Skin of body (tissue), 1 donor: ENCODE measurements at regions not wholly inside any gene's neighbourhood (a gene's known extent, or its start where the extent isn't known, plus 50 kb on each side); places are given as distances from the start of the nearest gene placed in this dataset.
"Not testable (repeated sequence)": the region's sequence is repeated elsewhere in the genome, so short reads cannot be mapped to it uniquely, and the experiment has no call there.

Source experiments
- DNase-seq: peaks from one replicate; lab custom pipeline; 2025; lab: John Stamatoyannopoulos, UW

DNA sequence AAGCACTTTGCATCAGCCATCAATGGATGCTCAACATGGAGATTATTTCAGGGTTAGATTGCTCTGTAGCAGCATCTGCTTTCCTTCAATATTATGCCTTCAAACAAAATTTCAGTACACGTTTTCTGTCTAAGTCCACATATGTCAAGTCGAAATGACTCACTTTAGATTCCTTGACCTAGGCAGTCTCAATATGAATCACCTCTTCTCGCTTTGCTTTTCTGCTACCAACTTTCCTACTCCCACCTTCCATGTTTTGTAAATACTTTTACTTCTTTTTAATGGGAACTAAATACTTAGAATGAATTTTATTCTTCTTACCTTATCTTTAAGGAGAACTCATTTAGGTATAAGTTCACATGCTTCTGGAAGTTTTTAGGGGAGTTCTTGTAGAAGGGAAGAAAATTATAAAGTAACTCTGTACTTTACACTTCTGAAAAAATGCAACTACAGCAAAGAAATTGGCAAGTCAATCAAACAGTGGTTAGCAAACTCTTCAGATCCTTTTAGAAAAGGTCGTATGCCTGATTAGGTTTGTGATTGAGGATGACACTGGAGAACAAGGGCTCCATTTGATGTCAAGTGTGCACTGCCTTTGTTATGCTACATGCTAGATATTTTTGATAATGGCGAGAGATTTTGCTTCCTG lies 478.5 kb upstream of the SMARCA2 start:
- no peak for DNase-seq

DNA sequence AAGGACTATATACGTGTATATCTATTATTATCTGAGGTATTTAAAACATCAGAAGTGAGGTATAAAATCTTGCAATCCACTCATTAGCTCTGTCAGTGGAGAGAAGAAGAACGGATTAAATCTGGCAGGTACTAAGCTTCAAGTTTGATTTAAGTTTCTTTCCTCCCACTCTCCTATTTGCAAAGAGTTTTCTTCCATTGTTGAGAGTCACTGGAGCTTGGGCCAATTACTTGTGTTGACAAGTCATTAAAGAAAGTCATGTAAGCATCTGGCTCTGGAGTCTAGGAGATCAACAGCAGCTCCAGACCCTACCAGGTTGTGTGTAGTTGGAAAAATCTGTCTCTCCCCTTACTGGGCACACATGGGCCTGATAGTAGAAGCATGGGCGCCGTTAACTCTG lies 476.8 kb upstream of the SMARCA2 start:
- DNase-seq = no peak

DNA sequence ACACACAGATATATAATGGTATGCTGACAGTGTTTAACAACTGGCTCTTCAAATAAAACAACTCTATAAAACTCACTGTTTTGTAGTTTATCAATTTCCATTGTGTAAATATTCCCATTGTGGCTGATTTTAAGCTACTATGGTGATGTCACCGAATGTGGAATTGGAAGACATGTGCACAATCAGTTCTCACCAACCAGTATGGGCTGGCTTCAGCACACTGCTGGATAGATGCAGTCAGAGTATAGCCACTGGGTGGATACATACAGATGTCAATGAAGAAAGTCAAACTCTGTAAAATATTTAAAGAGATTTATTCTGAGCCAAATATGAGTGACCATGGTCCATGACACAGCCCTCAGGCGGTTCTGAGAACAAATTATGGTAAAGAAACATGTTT lies 475.9 kb upstream of the SMARCA2 start:
- no peak for DNase-seq

DNA sequence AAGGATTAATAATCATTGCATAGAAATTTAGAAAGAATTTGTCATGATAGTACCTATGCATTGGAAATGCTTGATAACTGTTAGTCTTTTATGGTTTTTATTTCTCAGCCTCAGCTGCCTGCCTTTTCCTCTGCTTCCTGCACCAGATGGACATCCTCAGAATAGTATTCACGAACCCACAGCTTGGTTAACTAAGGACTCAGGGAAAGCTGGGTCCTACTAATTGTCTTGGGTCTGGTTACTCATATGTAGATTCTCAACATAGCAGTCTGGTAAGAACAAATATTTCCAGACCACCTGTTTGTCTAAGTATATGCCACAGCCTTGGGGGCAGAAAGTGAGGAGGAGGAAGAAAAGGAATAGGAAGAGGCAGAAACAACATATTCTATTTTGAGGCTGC lies 464.5 kb upstream of the SMARCA2 start:
- DNase-seq = no peak

DNA sequence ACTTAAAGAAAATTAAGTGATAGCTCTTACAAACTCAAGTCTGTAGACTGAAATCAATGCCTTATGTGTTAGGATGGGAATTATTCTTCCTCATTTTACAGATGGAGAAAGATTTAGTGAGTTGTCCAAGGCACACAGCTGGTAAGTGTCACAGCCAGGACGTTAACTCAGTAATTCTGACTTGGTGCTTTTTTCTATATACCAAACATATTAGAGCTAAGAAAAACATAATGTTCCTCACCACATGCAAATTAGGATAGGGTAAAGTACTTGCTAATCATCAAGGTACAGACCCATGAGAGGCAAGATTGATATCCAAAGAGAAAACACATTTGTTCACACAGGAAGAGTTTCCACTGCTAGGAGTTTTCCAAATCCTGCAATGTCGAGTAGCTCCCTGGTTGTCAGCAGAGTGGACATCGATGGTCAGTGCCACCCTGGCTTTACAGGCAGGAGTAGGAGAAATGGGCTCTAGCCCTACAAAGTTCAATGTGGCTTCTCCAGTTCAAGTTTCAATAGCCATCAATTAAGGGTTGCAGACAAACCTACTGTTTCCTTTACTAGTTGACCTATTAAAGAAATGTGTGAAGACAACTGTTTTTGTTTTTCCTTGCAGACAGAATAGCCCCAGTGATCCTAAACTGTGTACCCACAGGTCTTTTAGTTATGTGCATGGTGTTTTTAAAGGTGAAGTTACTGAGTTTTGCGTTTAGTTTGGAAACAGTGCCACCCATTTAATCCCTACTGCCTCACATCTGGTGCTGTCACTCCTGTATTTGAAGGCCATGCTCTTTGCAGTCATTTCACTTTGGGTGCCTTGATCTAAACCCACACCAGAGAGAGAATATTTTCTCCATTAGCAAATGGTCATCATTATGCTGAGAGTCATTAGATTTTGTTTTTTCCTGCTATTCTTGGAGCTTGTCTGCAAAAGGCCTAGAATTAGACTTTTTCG lies 460.8 kb upstream of the SMARCA2 start:
- DNase-seq = peak; percentile 56

DNA sequence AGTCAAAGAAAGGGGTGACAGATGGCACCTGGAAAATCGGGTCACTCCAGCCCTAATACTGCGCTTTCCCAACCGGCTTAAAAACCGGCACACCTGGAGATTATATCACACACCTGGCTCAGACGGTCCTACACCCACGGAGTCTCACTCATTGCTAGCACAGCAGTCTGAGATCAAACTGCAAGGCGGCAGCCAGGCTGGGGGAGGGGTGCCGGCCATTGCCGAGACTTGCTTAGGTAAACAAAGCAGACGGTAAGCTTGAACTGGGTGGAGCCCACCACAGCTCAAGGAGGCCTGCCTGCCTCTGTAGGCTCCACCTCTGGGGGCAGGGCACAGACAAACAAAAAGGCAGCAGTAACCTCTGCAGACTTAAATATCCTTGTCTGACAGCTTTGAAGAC lies 456.5 kb upstream of the SMARCA2 start:
- not testable (repeated sequence) for DNase-seq

DNA sequence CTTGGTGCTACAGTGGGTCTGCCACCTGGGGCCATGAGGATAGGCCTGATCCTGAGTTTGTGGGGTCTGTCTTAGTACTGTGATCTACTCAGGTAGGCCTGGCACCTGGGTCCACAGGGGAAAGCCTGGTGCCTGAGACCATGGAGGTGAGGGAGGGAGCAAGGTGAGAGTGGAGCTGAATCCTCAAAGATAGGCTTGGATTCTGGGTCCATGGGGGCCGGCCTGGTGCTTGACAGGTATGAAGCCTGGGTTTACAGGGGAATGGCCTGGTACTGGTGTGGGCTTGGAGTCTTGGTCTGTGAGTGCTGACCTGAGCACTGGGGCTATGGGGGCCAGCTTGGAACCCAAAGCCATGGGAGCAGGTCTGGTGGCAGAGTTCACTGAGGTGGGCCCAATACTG lies 439.2 kb upstream of the SMARCA2 start:
- no peak for DNase-seq

DNA sequence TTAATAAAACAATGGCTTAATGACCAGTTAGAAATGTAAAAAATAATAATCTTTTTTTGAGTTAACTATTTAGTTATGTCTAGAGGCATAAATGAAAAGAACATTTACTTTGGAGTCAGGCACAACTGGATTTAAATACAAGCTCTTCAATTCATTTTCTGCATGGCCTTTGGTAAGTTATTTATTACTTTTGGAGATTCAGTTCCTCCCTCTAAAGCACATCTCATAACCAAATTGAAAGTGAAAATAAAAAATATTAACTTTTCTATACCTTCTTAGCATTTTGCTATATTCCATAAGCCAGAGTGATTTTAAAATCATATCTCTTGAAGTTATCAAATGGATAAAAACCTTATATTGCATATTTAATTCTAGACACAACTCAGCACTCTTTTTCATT lies 434.9 kb upstream of the SMARCA2 start:
- DNase-seq = no peak

DNA sequence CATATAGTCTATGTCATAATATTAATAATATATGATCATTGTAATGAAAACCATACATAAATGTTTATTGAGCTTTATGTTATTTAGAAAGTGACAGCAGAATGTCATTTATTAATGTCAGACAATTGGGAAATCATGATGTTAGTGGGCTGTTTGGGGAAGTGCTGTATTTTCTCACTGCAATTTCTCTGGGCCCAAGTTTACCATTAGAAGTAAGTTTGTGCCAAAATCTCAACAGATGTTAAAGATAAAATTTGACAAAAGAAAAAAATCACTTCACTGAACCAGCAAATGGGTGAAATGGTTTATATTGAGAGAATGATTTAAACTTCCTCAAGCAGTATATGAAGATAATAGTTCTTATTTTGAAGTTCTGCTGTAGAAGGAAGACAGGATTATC lies 433.2 kb upstream of the SMARCA2 start:
- peak; percentile 24 for DNase-seq

DNA sequence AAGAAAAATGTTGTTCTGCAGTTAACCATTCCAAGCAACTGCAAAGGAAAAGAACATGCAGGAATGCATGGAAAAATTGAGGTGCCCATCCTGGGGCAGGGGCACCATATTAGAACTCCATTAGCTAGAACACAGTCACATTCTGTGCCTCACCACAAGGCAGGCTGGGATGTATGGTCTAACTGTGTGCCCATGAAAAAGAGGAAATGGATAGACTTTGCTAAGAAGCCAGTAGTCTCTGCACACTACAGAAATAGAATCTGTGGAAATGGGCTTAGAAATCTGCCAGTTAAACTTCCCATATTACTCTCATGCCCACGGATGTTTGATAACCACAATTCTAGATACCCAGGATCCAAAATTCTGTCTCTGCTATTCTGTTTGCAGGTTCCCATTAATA lies 423.8 kb upstream of the SMARCA2 start:
- DNase-seq = no peak

DNA sequence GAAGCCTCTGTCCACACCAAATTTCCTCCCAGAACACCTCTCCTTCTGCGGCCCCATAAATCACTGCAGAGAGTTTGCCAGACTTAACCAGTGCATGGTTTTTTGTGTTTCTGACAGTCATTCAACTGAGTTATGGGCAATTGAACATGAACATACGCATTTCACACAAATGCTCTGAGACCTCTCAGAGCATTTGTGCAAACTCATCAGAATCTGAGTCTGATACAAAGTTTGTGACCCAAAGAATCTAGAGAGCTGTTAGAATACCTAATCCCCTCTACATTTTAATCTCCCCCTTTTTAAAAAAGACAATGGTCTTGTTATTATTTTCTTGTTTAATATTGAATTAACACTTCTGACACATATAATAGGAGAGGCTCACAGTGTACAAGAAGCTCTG lies 416.9 kb upstream of the SMARCA2 start:
- DNase-seq = no peak

DNA sequence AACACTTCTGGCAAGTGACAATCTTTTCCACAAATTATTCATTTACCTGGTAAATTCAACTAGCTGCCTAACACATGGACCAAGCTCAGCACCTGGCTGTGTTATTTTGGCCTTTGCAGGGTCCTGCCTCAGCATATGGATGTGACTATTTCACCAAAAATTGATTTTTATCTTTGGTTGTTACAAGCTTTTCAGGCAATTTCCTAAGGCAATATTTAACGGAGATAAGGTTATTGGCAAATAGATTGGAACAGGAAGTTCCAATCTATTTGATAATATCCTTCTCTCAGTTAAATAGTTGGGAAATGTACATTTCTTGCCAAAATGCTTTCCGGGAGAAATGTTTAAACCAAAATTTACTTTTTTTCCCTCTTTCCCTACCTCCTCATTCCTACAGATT lies 415.2 kb upstream of the SMARCA2 start:
- DNase-seq = peak; percentile 17

DNA sequence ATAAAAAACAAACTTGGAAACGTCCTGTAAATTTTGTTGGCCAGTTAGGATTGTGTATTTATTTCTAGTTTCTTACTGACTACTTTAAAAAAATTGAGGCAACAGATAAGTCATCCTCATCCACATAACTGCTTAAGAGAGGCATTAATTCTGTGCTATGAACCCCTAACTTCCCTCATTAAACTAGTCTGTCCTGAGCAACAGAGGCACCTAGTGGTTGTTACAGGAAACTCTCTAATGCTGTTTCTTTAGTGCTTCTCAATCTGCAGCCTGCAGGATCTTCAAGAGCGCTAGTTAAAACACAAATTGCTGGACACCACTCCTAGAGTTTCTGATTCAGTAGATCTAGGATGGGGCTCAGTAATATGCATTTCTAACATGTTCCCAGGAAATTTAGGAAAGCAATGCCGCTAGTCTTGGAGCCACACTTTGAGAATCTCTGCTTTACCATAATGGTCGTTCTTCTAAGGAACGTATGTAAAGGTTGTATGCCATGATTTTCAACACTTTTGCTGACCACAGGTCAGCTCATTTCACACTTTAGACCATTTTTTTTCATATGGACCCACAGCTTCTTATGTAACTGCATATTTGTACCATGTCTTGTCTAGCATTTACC lies 410.1 kb upstream of the SMARCA2 start:
- peak; percentile 39 for DNase-seq

DNA sequence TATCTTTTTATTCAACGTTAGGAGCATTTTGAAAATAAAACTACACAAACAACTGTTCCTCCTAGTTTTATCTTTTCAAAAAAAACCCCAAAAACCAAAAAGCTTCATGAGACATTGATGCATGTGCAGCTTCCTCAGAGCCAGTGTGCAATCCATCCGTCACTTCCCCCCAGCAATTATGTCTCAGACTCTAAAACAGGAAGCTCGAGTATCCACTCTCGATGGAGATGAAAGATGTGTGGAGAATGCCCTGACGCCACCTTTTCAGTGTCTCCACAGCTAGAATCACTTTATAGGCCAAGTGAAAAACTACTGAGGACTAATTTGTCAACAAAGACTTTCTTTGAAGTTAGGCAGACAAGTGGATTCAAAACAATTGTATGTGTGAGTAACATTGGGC lies 408.9 kb upstream of the SMARCA2 start:
- no peak for DNase-seq

DNA sequence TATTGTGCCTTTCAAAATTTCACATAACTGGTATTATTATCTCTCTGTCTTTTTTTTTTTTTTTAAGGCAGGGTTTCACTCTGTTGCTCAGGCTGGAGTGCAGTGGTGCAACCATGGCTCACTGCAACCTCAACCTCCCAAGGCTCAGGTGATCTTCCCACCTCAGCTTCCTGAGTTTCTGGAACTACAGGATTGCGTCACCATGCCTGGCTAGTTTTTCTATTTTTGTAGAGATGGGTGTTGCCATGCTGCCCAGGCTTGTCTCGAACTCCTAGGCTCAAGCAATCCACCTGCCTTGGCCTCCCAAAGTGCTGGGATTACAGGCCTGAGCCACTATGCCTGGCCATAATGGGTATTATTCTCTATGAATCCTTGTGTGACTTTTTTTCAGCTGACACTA lies 402.3 kb upstream of the SMARCA2 start:
- no peak for DNase-seq

DNA sequence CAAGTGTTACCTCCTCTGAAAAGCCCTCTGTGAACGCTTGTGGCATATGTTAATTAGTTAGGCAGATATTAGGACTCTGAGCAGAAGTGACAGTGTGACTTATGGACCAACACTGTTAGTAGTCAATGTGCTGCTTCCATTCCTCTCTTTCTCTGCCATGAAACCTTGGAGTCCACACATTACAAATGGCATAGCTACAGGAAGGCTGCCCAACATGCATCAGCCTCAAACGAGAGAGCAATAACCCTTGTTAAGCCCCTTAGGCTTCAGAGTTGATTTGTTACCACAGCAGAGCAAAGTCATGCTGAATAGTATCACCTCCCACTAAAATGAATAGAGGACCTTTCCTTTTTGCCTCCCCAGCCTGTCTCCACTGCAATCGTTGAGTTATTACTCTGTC lies 397.7 kb upstream of the SMARCA2 start:
- DNase-seq = no peak

DNA sequence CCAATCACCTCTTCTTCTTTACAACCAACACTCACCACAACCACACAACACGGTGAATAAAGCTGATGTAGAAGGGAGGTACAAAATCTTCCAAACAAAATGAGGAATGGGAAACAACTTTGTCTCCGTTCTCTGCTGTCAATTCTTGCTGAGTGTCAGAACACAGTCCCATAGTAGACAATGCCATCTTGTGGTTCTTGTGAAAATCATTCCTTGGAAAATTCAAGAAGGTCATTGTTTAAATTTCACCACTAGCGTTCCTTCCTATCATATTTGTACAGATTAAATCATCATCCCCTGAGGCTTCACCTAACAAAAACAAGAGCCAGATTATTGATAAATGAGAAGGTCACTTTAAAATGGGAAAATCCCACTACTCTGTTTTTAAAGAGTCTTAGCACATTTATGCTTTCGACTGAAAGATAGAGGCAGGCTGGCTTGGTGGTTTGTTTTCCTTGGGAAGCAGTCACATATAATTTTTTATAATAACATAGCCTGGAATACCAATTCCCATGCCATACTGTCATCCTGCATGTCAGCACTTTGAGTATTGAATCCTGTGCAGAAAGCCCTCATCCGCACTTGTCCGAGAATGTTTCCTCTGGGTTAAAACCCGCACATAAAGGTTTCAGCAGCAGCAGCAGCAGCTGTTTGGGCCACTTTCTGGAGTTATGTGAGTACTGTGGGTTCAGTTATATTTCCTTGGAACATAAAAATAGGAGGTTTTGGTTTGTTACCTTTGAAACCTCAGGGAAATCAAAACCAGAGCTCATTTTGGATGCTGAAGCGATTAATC lies 395.0 kb upstream of the SMARCA2 start:
- peak; percentile 50 for DNase-seq

DNA sequence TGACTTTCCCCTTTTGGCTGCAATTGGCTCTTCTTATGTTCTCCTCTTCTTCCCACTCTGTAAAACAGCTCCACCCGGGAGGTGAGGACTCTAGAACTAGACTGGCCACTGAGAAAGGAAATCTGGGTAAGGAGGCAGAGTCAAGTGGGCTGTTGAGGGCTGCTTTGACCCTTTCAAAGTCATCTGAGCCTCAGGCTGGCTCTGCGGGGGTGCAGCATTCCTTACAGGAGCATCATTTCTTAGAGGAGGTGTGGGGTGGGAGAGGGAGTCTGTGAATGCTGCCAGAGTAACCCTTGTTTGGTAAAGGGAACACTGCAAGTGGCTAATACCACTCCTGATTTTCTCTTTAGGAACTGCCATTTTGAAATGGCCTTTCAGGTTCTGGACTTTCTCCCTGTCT lies 377.7 kb upstream of the SMARCA2 start:
- no peak for DNase-seq

DNA sequence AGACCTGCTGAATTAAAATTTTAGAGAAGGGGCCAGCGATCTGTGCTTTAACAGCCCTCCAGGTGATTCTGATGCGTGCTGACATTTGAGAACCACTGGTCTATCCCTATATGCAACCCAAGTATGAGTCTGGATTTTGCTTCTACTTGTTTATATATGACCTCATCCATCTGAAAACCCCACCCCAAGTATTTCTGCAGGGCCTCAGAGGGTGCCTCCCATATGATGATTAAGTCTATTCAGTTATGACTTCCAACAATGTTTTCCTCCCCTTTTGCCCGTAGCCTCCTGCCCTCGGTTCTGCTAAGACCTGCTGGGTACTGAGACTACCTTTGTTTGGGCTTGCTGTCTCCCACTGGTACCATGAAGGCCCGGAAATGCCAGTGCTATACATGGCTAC lies 376.0 kb upstream of the SMARCA2 start:
- DNase-seq = no peak

DNA sequence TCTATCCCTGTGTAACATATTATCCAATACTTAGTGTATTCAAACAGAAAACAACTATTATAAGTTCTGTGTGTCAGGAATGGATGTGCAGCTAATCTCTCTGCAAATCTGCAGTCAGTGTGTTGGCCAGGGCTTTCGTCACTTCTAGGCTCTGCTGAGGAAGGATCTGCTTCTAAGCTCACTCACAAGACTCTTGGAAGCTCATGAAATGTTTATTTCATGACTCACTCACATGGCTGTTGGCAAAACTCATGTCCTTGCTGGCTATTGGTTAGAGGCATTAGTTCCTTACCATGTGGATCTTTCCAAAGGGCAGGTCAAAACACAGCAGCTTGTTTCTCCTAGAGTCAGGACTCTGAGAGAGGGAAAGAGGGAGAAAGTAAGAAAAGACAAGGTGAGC lies 367.4 kb upstream of the SMARCA2 start:
- peak; percentile 21 for DNase-seq

DNA sequence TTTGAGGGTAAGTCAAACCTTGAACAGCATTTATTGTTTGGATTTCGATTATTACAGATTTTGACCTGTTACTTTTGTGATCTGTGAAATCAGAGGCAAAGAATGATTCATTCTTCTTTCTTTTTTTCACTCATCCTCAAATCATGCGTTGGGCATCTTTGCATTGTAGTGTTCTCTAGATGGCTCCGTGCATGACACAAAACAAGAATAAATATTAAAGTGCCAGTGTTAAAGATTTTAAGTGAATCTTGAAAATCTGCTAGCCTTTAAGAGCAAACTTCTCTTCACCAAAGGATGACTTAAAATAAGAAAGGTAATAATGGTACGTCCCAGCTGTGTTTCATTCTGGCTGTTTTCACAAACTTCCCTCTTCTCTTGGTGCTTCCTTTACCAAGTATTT lies 361.9 kb upstream of the SMARCA2 start:
- DNase-seq = no peak
